ENCODE measurements at regions not wholly inside any gene's neighbourhood (a gene's known extent, or its start where the extent isn't known, plus 50 kb on each side); places are given as distances from the start of the nearest gene placed in this dataset.

DNA sequence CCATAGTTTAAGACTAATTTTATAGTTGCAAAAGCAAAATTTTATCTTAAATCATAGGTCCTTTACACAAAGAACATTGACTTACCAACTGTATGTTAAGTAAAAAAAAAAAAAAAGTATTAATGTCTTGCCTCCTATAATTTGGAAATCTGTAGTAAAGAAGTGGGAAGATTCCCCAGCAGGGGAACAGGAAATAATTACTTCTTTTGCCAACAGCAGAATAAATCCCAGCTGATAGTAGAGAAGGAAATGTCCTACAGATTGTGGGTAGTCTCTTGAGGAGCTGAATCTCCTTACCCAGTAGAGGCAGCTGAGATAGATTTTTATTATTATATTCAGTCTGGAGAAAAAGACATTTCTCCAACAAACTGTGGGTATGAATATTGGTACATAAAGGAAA is 193.7 kb downstream of the SLC6A15 start:
- Histone ChIP-seq H4K20me1 (ENCODE audit: insufficient read depth, low read length) (no peaks in the 10 kb centered on the region), H3K9me3 (replicated peaks in 1 of 2; ENCODE audit: control insufficient read depth in 1 of 2, insufficient read depth in 1 of 2, low read length in 2 of 2) (no peaks in the 10 kb centered on the region), H3K4me1 (ENCODE audit: control insufficient read depth in 1 of 2, insufficient read depth in 2 of 2, low read length in 2 of 2) (no peaks in the 10 kb centered on the region), H3K27ac (ENCODE audit: low read depth in 1 of 2, low read length in 2 of 2) (no peak overlapping the region), H2AFZ (ENCODE audit: insufficient read depth, low read depth, low read length, poor library complexity, severe bottlenecking) (no peak overlapping the region), H3K36me3 (replicated peaks in 1 of 2; ENCODE audit: control insufficient read depth in 1 of 2, insufficient read depth in 2 of 2, low read length in 2 of 2) (no peaks in the 10 kb centered on the region), H3K9ac (ENCODE audit: insufficient read depth, low read length, poor library complexity, severe bottlenecking) (no peak overlapping the region), H3K4me2 (replicated peaks; ENCODE audit: extremely low read depth, low read length, poor library complexity, severe bottlenecking) (no peak overlapping the region), H3K4me3 (replicated peaks in 1 of 3; ENCODE audit: low read depth in 2 of 3, low read length in 3 of 3) (no peak overlapping the region), H3K27me3 (ENCODE audit: control insufficient read depth in 2 of 2, insufficient read depth in 2 of 2, low read length in 2 of 2) (no peaks in the 10 kb centered on the region), H3K79me2 (ENCODE audit: insufficient read depth, low read length) (no peaks in the 10 kb centered on the region)
- H3K4me3 Mint-ChIP-seq: no peak overlapping the region
- no peaks in the 10 kb centered on the region for H3K36me3 Mint-ChIP-seq
- no peaks in the 10 kb centered on the region for H3K4me1 Mint-ChIP-seq
- H3K27ac Mint-ChIP-seq: no peak overlapping the region
- no peak for TF ChIP-seq CTCF (IDR thresholded peaks at IDR 0.05)
- DNase-seq: no peak
- intact Hi-C loops (cut with micrococcal nuclease): no loop called here
- H3K9me3 Mint-ChIP-seq: peaks cover 0 to 2% (median 0%) of the 10 kb centered on the region in 7 donors
- no peaks in the 10 kb centered on the region for H3K27me3 Mint-ChIP-seq (ENCODE audit: low read depth in 3 of 3)

DNA sequence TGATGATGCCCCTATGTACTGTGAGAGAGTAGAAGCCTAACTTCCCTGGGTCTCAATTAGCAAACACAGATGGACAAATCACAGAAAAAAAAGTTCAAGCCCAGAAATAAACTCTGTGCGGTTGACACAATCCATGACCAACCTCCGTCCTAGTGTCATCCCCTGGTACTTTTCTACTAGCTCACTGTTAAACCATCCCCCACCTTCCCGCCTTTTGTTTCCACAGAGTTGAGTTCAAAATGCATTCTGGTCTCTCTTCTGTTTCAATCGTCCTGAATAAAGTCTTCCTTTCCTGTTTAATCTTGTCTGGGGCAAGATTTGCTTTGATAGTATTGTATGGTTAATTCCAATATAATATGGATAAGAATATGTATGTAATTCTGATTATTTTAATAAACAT is 199.9 kb downstream of the SLC6A15 start:
- intact Hi-C loops (cut with micrococcal nuclease): no loop called here
- Histone ChIP-seq H4K20me1 (ENCODE audit: insufficient read depth, low read length) (no peaks in the 10 kb centered on the region), H3K27ac (ENCODE audit: low read depth in 1 of 2, low read length in 2 of 2) (no peak overlapping the region), H3K9me3 (replicated peaks in 1 of 2; ENCODE audit: control insufficient read depth in 1 of 2, insufficient read depth in 1 of 2, low read length in 2 of 2) (no peaks in the 10 kb centered on the region), H3K4me2 (replicated peaks; ENCODE audit: extremely low read depth, low read length, poor library complexity, severe bottlenecking) (no peak overlapping the region), H2AFZ (ENCODE audit: insufficient read depth, low read depth, low read length, poor library complexity, severe bottlenecking) (no peak overlapping the region), H3K79me2 (ENCODE audit: insufficient read depth, low read length) (no peaks in the 10 kb centered on the region), H3K9ac (ENCODE audit: insufficient read depth, low read length, poor library complexity, severe bottlenecking) (no peak overlapping the region), H3K4me3 (replicated peaks in 1 of 3; ENCODE audit: low read depth in 2 of 3, low read length in 3 of 3) (no peak overlapping the region), H3K27me3 (ENCODE audit: control insufficient read depth in 2 of 2, insufficient read depth in 2 of 2, low read length in 2 of 2) (no peaks in the 10 kb centered on the region), H3K4me1 (ENCODE audit: control insufficient read depth in 1 of 2, insufficient read depth in 2 of 2, low read length in 2 of 2) (no peaks in the 10 kb centered on the region), H3K36me3 (replicated peaks in 1 of 2; ENCODE audit: control insufficient read depth in 1 of 2, insufficient read depth in 2 of 2, low read length in 2 of 2) (no peaks in the 10 kb centered on the region)
- H3K36me3 Mint-ChIP-seq: no peaks in the 10 kb centered on the region
- WGBS (ENCODE audit: insufficient coverage): 80% methylated on average over 1 of the region's 4 CpGs
- no peaks in the 10 kb centered on the region for H3K4me1 Mint-ChIP-seq
- DNase-seq: no peak
- TF ChIP-seq CTCF (IDR thresholded peaks at IDR 0.05): no peak
- peaks cover 0 to 2% (median 0%) of the 10 kb centered on the region in 7 donors for H3K9me3 Mint-ChIP-seq
- H3K27me3 Mint-ChIP-seq (ENCODE audit: low read depth in 3 of 3): peaks cover 0 to 2% (median 0%) of the 10 kb centered on the region in 3 donors
- no peak overlapping the region for H3K27ac Mint-ChIP-seq
- no peak overlapping the region for H3K4me3 Mint-ChIP-seq

Data from CD14-positive monocyte (primary cell).